SU-DHL-6 (cell line): ENCODE measurements at regions not wholly inside any gene's neighbourhood (a gene's known extent, or its start where the extent isn't known, plus 50 kb on each side); places are given as distances from the start of the nearest gene placed in this dataset.
"Not testable (repeated sequence)": the region's sequence is repeated elsewhere in the genome, so short reads cannot be mapped to it uniquely, and the experiment has no call there.

ENCODE experiments used
- H2AFZ ChIP-seq: fragments of 200-600 bp; sonication (generic); 2 replicates; pipeline ENCODE4 v1.6.1; 2014; ENCODE audit warnings: low read depth, mild to moderate bottlenecking, moderate library complexity, mixed read lengths, antibody characterized with exemption, low read length; ENCODE audit not compliant: severe bottlenecking
- H3F3A ChIP-seq: fragments of 200-600 bp; shearing (Covaris generic); 2 replicates; pipeline ENCODE4 v1.6.0; 2016; ENCODE audit warnings: antibody characterized with exemption, mild to moderate bottlenecking; ENCODE audit not compliant: insufficient read depth
- H3K27ac ChIP-seq: fragments of 200-600 bp; sonication (generic); 2 replicates; pipeline ENCODE4 v1.5.1; 2016; ENCODE audit warnings: low read depth, mild to moderate bottlenecking, low read length, moderate library complexity, mixed read lengths
- H3K27me3 ChIP-seq: fragments of 200-600 bp; sonication (generic), shearing (Covaris generic); 2 replicates; pipeline ENCODE4 v1.6.0; 2014; ENCODE audit warnings: mild to moderate bottlenecking, low read length
- H3K36me3 ChIP-seq: fragments of 200-600 bp; sonication (generic); 2 replicates; pipeline ENCODE4 v1.6.1; 2014; ENCODE audit warnings: mild to moderate bottlenecking, low read length, mixed read lengths
- H3K4me2 ChIP-seq: fragments of 300-600, 200-600 bp; shearing (Covaris generic), sonication (generic); 2 replicates; pipeline ENCODE4 v1.6.0; 2014; ENCODE audit warnings: low read length, low read depth, mild to moderate bottlenecking; ENCODE audit not compliant: poor library complexity, severe bottlenecking
- H3K4me3 ChIP-seq: fragments of 200-600 bp; sonication (generic); 2 replicates; pipeline ENCODE4 v1.5.1; 2014; ENCODE audit warnings: antibody characterized with exemption, low read length, mild to moderate bottlenecking, mixed read lengths; ENCODE audit not compliant: insufficient read depth, poor library complexity, severe bottlenecking
- H3K79me2 ChIP-seq: fragments of 200-600 bp; sonication (generic); 2 replicates; pipeline ENCODE4 v1.6.1; 2014; ENCODE audit warnings: mild to moderate bottlenecking, low read length, moderate library complexity; ENCODE audit not compliant: insufficient read depth
- H3K9ac ChIP-seq: fragments of 200-600 bp; sonication (generic); 2 replicates; pipeline ENCODE4 v1.7.0; 2014; ENCODE audit warnings: mild to moderate bottlenecking, low read length
- H3K9me2 ChIP-seq: fragments of 200-600 bp; sonication (generic); replicated peaks from 2 replicates; pipeline ENCODE4 v1.6.1; 2014; ENCODE audit warnings: low read length; ENCODE audit not compliant: insufficient read depth
- H3K9me3 ChIP-seq: fragments of 200-600 bp; sonication (generic); 2 replicates; pipeline ENCODE4 v1.6.1; 2014; ENCODE audit warnings: low read length, mixed read lengths; ENCODE audit not compliant: insufficient read depth
- H4K20me1 ChIP-seq: fragments of 200-600 bp; sonication (generic); 2 replicates; pipeline ENCODE4 v1.6.1; 2014; ENCODE audit warnings: low read depth, mild to moderate bottlenecking, antibody characterized with exemption, low read length, moderate library complexity, mixed read lengths
- CTCF ChIP-seq: fragments of 200-600 bp; sonication (generic); IDR thresholded peaks from one replicate; pipeline ENCODE4 v1.5.1; 2017; ENCODE audit warnings: antibody characterized with exemption, mild to moderate bottlenecking, low read length, moderate library complexity; ENCODE audit not compliant: insufficient read depth, poor library complexity, severe bottlenecking
- EZH2phosphoT487 ChIP-seq: fragments of 200-600 bp; sonication (generic), shearing (Covaris generic); conservative IDR thresholded peaks from 2 replicates; pipeline ENCODE4 v1.6.1; 2018; ENCODE audit warnings: mild to moderate bottlenecking, antibody characterized with exemption, low read length, moderate library complexity, mixed read lengths

DNA sequence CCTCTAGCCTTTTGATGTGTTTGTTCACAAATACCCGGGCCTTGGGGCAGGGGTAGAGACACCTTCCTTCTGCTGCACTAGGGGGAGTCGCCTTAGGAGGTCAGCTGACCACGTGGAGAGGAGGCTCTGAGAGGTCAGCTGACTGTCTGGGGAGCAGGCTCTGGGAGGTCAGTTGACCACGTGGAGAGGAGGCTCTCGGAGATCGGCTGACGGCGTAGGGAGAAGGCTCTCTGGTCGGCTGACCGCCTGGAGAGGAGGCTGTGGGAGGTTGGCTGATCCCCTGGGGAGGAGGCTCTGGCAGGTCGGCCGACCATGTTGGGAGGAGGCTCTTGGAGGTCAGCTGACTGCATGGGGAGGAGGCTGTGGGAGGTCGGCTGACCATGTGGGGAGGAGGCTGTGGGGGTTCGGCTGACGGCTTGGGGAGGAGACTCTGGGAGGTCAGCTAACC, 59.6 kb upstream of the LYZL1 start:
- no peak for TF ChIP-seq CTCF
- TF ChIP-seq EZH2phosphoT487: no peak
- H3K27me3 ChIP-seq: no peaks in the 10 kb centered on the region
- no peaks in the 10 kb centered on the region for H3K9me2 ChIP-seq
- no peak overlapping the region for H3K9ac ChIP-seq
- no peak overlapping the region for H3K27ac ChIP-seq
- H2AFZ ChIP-seq: no peak overlapping the region
- H3K79me2 ChIP-seq: no peaks in the 10 kb centered on the region
- no peaks in the 10 kb centered on the region for H3K9me3 ChIP-seq
- no peak overlapping the region for H3K4me3 ChIP-seq
- no peaks in the 10 kb centered on the region for H4K20me1 ChIP-seq
- H3K36me3 ChIP-seq: no peaks in the 10 kb centered on the region
- no peak overlapping the region for H3K4me2 ChIP-seq
- H3F3A ChIP-seq: no peaks in the 10 kb centered on the region

DNA sequence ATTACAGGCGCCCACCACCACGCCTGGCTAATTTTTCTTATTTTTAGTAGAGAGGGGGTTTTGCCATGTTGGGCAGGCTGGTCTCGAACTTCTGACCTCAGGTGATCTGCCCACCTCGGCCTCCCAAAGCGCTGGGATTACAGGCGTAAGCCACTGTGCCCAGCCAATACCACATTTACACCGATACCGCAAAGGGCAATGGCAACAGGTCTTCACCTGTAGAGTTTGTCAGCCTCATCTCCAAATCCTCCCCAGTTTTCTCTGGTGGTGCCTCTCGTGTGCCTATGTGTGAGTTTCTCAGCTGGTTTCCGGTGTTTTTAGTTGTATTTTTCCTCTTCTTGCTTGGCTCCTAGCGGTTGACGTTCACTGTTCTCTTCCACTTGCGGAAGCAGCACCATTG, 52.0 kb upstream of the LYZL1 start:
- H2AFZ ChIP-seq, H3F3A ChIP-seq, H3K36me3 ChIP-seq, H3K9ac ChIP-seq, H3K9me3 ChIP-seq, H3K27me3 ChIP-seq, H4K20me1 ChIP-seq, H3K27ac ChIP-seq, H3K9me2 ChIP-seq, H3K4me2 ChIP-seq, H3K4me3 ChIP-seq, H3K79me2 ChIP-seq: not testable (repeated sequence)

DNA sequence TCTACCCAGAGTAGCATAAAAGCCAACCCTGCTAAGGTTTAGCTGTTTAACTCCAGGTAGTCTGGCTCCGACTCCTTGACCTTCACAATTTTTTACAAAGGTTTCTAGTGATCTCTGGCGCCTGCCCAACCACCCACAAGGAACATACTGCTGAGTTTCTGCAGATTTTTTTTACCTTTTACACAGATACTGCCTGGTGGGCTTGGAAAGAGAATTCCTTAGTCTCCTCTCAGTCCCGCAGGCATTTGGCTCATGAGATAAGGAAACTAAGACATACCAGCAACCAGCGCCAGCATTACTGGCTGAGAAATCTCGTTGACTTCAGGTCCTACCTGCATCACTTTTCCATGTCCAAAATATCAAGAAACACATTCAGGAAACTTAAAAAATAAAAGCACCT, 51.1 kb upstream of the LYZL1 start:
- Histone ChIP-seq H2AFZ (no peak overlapping the region), H4K20me1 (no peaks in the 10 kb centered on the region), H3K27me3 (no peaks in the 10 kb centered on the region), H3F3A (no peaks in the 10 kb centered on the region), H3K79me2 (no peaks in the 10 kb centered on the region), H3K9me3 (no peaks in the 10 kb centered on the region), H3K9ac (no peak overlapping the region), H3K4me3 (no peak overlapping the region), H3K27ac (no peak overlapping the region), H3K4me2 (no peak overlapping the region), H3K9me2 (no peaks in the 10 kb centered on the region), H3K36me3 (no peaks in the 10 kb centered on the region)
- TF ChIP-seq EZH2phosphoT487 (no peak), CTCF (no peak)

DNA sequence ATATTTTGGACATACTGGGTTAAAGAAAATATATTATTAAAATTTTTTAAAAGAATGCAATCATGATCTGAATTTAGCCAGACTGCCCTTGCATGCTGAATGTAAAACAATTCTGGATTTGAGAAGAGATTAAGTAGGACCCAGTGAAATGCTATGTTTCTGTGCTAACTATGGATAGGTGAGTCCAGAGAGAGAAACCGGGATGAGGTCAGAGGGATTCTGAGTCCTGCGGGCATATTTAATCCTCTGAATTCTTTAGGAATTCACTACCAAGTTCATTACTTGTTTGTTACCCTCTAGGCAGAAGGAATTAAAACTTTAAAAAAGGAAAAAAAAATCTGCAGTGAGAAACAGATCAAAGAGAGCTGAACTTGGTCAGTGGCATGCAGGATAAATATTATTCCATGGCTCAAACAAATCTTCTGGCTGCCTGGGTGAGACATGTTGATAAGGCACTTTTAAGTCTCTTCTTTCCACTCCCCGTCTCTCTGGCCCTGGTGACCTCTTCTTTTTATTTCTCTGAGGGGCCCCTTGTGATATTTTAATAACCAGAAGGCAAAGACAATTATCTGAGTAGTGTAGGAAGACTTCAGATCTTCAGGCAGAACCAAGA, 50.2 kb upstream of the LYZL1 start:
- Histone ChIP-seq H3K27ac (no peak overlapping the region), H3K4me3 (no peak overlapping the region), H3K4me2 (no peak overlapping the region), H3F3A (no peaks in the 10 kb centered on the region), H2AFZ (no peak overlapping the region), H3K79me2 (no peaks in the 10 kb centered on the region), H3K9me2 (no peaks in the 10 kb centered on the region), H4K20me1 (no peaks in the 10 kb centered on the region), H3K9me3 (no peaks in the 10 kb centered on the region), H3K27me3 (no peaks in the 10 kb centered on the region), H3K9ac (no peak overlapping the region), H3K36me3 (no peaks in the 10 kb centered on the region)
- no peak for TF ChIP-seq EZH2phosphoT487
- no peak for TF ChIP-seq CTCF
